HEK293T (cell line): ENCODE measurements at regions not wholly inside any gene's neighbourhood (a gene's known extent, or its start where the extent isn't known, plus 50 kb on each side); places are given as distances from the start of the nearest gene placed in this dataset.

Source experiments
- CTCF ChIA-PET: fragments of 350-600 bp; formaldehyde crosslinking; extraction: SDS; loops from one replicate; lab custom pipeline; 2021; ENCODE audit warnings: antibody characterized with exemption, inconsistent platforms; lab: Yijun Ruan, JAX
- POLR2A ChIA-PET: fragments of 350-600 bp; formaldehyde crosslinking; extraction: SDS; loops from one replicate; lab custom pipeline; 2020; ENCODE audit warnings: antibody characterized with exemption, inconsistent platforms; lab: Yijun Ruan, JAX
- DNase-seq: peaks from one replicate; pipeline ENCODE4 v3.0.0; 2012; ENCODE audit warnings: mixed read lengths; ENCODE audit errors: extremely low spot score
- ARNT ChIP-seq: fragments of 450-650 bp; IDR thresholded peaks from 2 replicates; pipeline ENCODE4 v1.6.1; 2017; ENCODE audit warnings: mild to moderate bottlenecking
- BHLHE40 ChIP-seq: fragments of 450-650 bp; IDR thresholded peaks from 2 replicates; pipeline ENCODE4 v1.6.1; 2016; ENCODE audit warnings: mild to moderate bottlenecking, moderate library complexity, borderline replicate concordance
- CTBP1 ChIP-seq: fragments of 450-650 bp; IDR thresholded peaks from 2 replicates; pipeline ENCODE4 v1.6.1; 2016; ENCODE audit warnings: borderline replicate concordance
- ELF4 ChIP-seq: fragments of 450-650 bp; IDR thresholded peaks from 2 replicates; pipeline ENCODE4 v1.6.1; 2017; ENCODE audit warnings: antibody characterized with exemption
- FOXA1 ChIP-seq: fragments of 450-650 bp; IDR thresholded peaks from 2 replicates; pipeline ENCODE4 v1.6.1; 2016; ENCODE audit warnings: mild to moderate bottlenecking
- FOXK2 ChIP-seq: fragments of 450-650 bp; IDR thresholded peaks from 2 replicates; pipeline ENCODE4 v1.6.1; 2016; ENCODE audit warnings: mild to moderate bottlenecking
- FOXM1 ChIP-seq: fragments of 450-650 bp; IDR thresholded peaks from 2 replicates; pipeline ENCODE4 v1.6.1; 2017; ENCODE audit warnings: mild to moderate bottlenecking, borderline replicate concordance
- HDGF ChIP-seq: fragments of 450-650 bp; IDR thresholded peaks from 2 replicates; pipeline ENCODE4 v1.6.1; 2017; ENCODE audit warnings: antibody characterized with exemption, borderline replicate concordance
- L3MBTL2 ChIP-seq: fragments of 450-650 bp; conservative IDR thresholded peaks from 2 replicates; pipeline ENCODE4 v1.6.1; 2016; ENCODE audit warnings: mild to moderate bottlenecking
- LEF1 ChIP-seq: fragments of 450-650 bp; IDR thresholded peaks from 2 replicates; pipeline ENCODE4 v1.6.1; 2017; ENCODE audit warnings: mild to moderate bottlenecking, borderline replicate concordance
- NFRKB ChIP-seq: fragments of 450-650 bp; IDR thresholded peaks from 2 replicates; pipeline ENCODE4 v1.6.1; 2016; ENCODE audit warnings: mild to moderate bottlenecking, moderate library complexity
- PKNOX1 ChIP-seq: fragments of 450-650 bp; IDR thresholded peaks from 2 replicates; pipeline ENCODE4 v1.6.1; 2016
- SP1 ChIP-seq: fragments of 450-650 bp; IDR thresholded peaks from 2 replicates; pipeline ENCODE4 v1.6.1; 2017
- SUZ12 ChIP-seq: fragments of 450-650 bp; IDR thresholded peaks from 2 replicates; pipeline ENCODE4 v1.6.1; 2016; ENCODE audit warnings: mild to moderate bottlenecking
- TARDBP ChIP-seq: fragments of 450-650 bp; IDR thresholded peaks from 2 replicates; pipeline ENCODE4 v1.6.1; 2016
- ZNF384 ChIP-seq: fragments of 450-650 bp; IDR thresholded peaks from 2 replicates; pipeline ENCODE4 v1.6.1; 2016

GRCh38 chr20:51156041-51156982 lies 133.4 kb upstream of the KCNG1 start:
- TF ChIP-seq ELF4 (no peak), HDGF (no peak), FOXK2 (no peak), PKNOX1 (no peak), NFRKB (no peak), LEF1 (no peak), SP1 (no peak), SUZ12 (no peak), ARNT (no peak), BHLHE40 (no peak)
- ChIA-PET CTCF (no interaction called here), POLR2A (no interaction called here)
- DNase-seq: no peak

GRCh38 chr20:51154708-51155690 lies 132.1 kb upstream of the KCNG1 start:
- no peak for DNase-seq
- ChIA-PET CTCF (interaction anchor here (0.6 kb wide), 1 partner anchor 168 kb away, joined by 3 read pairs; no protein-coding TSS in a partner anchor), POLR2A (no interaction called here)
- TF ChIP-seq CTBP1: no peak
- TF ChIP-seq TARDBP: no peak
- TF ChIP-seq BHLHE40: no peak

- TF ChIP-seq ELF4: no peak
- TF ChIP-seq SP1: no peak
- TF ChIP-seq L3MBTL2: no peak
- no peak for TF ChIP-seq ZNF384
- no peak for TF ChIP-seq FOXK2
- no peak for TF ChIP-seq FOXA1
- TF ChIP-seq NFRKB: no peak
- TF ChIP-seq SUZ12: no peak
- TF ChIP-seq CTBP1: no peak
- no peak for TF ChIP-seq HDGF
- TF ChIP-seq LEF1: no peak
- TF ChIP-seq TARDBP: no peak
- TF ChIP-seq PKNOX1: no peak
- TF ChIP-seq ARNT: no peak
- no peak for TF ChIP-seq BHLHE40
- TF ChIP-seq FOXM1: no peak
- no peak for DNase-seq
- ChIA-PET POLR2A (no interaction called here), CTCF (interaction anchor here (0.6 kb wide), 1 partner anchor 167 kb away, joined by 3 read pairs; no protein-coding TSS in a partner anchor)
Measured at GRCh38 chr20:51153867-51154707, 131.2 kb upstream of the KCNG1 start.

GRCh38 chr20:51148941-51149340 lies 126.0 kb upstream of the KCNG1 start:
- POLR2A ChIA-PET: no interaction called here
- CTCF ChIA-PET: no interaction called here
- DNase-seq: no peak
- TF ChIP-seq SP1 (no peak), PKNOX1 (no peak), FOXK2 (no peak), SUZ12 (no peak), ARNT (no peak)

GRCh38 chr20:51144476-51144875 lies 121.6 kb upstream of the KCNG1 start:
- TF ChIP-seq ARNT: no peak
- TF ChIP-seq BHLHE40: no peak
- no peak for TF ChIP-seq FOXK2
- no peak for TF ChIP-seq FOXM1
- no peak for TF ChIP-seq PKNOX1
- TF ChIP-seq SUZ12: no peak
- no peak for TF ChIP-seq L3MBTL2
- no peak for TF ChIP-seq TARDBP
- no peak for TF ChIP-seq HDGF
- TF ChIP-seq ELF4: no peak
- TF ChIP-seq SP1: no peak
- TF ChIP-seq ZNF384: no peak
- TF ChIP-seq LEF1: no peak
- no peak for TF ChIP-seq FOXA1
- no peak for TF ChIP-seq CTBP1
- DNase-seq: no peak
- POLR2A ChIA-PET: no interaction called here
- CTCF ChIA-PET: no interaction called here
